ENCODE measurements at regions not wholly inside any gene's neighbourhood (a gene's known extent, or its start where the extent isn't known, plus 50 kb on each side); places are given as distances from the start of the nearest gene placed in this dataset.

- TF ChIP-seq EZH2 (IDR thresholded peaks at IDR 0.05; ENCODE audit: insufficient read depth, poor library complexity, severe bottlenecking) (no peak), EZH2phosphoT487 (IDR thresholded peaks at IDR 0.05; ENCODE audit: insufficient read depth, low read depth) (no peak)
Observed at GRCh38 chr13:97125810-97126738, 96.1 kb upstream of the MBNL2 start.

Measured in GM23248 (cell line).